ENCODE measurements at regions not wholly inside any gene's neighbourhood (a gene's known extent, or its start where the extent isn't known, plus 50 kb on each side); places are given as distances from the start of the nearest gene placed in this dataset.
"Not testable (repeated sequence)": the region's sequence is repeated elsewhere in the genome, so short reads cannot be mapped to it uniquely, and the experiment has no call there.

GRCh38 chr21:28483301-28484035 is 509.2 kb downstream of the LTN1 start:
- intact Hi-C loops (cut with DNase I), result no loop called here
- TF ChIP-seq POLR2AphosphoS5 (IDR thresholded peaks at IDR 0.05; ENCODE audit: insufficient read depth in 1 of 2, low read depth in 1 of 2), result no peak
- TF ChIP-seq CTCF (IDR thresholded peaks at IDR 0.05), result no peak
- TF ChIP-seq POLR2A (IDR thresholded peaks at IDR 0.05), result no peak
- no peak overlapping the region for H3K27ac ChIP-seq

GRCh38 chr21:28482657-28483056 is 510.0 kb downstream of the LTN1 start:
- Histone ChIP-seq H3K9me3 (no peaks in the 10 kb centered on the region), H3K27me3 (no peaks in the 10 kb centered on the region), H3K4me3 (no peak overlapping the region), H3K4me1 (peaks cover 19% of the 10 kb centered on the region), H3K27ac (no peak overlapping the region), H3K36me3 (no peaks in the 10 kb centered on the region)
- TF ChIP-seq POLR2A (IDR thresholded peaks at IDR 0.05) (no peak), POLR2AphosphoS5 (IDR thresholded peaks at IDR 0.05; ENCODE audit: insufficient read depth in 1 of 2, low read depth in 1 of 2) (no peak), CTCF (IDR thresholded peaks at IDR 0.05) (no peak)
- intact Hi-C loops (cut with DNase I), result no loop called here
- no peak for DNase-seq (ENCODE audit: extremely low spot score in 2 of 2)

More at GRCh38 chr21:28483301-28484035, 509.2 kb downstream of the LTN1 start:
- Histone ChIP-seq H3K27me3 (no peaks in the 10 kb centered on the region), H3K9me3 (no peaks in the 10 kb centered on the region), H3K36me3 (no peaks in the 10 kb centered on the region), H3K4me3 (no peak overlapping the region), H3K4me1 (peaks cover 19% of the 10 kb centered on the region)
- DNase-seq (ENCODE audit: extremely low spot score in 2 of 2), result no peak

- intact Hi-C loops (cut with DNase I), result no loop called here
- Histone ChIP-seq H3K27me3 (no peaks in the 10 kb centered on the region), H3K36me3 (no peaks in the 10 kb centered on the region), H3K4me3 (no peak overlapping the region), H3K9me3 (no peaks in the 10 kb centered on the region), H3K27ac (no peak overlapping the region), H3K4me1 (peaks cover 19% of the 10 kb centered on the region)
- TF ChIP-seq POLR2AphosphoS5 (IDR thresholded peaks at IDR 0.05; ENCODE audit: insufficient read depth in 1 of 2, low read depth in 1 of 2) (no peak), POLR2A (IDR thresholded peaks at IDR 0.05) (no peak), CTCF (IDR thresholded peaks at IDR 0.05) (no peak)
- no peak for DNase-seq (ENCODE audit: extremely low spot score in 2 of 2)
Measured at GRCh38 chr21:28480470-28480869, 512.2 kb downstream of the LTN1 start.

GRCh38 chr21:28473530-28474220 is 519.0 kb downstream of the LTN1 start:
- Histone ChIP-seq H3K4me1 (peaks cover 7% of the 10 kb centered on the region), H3K9me3 (no peaks in the 10 kb centered on the region), H3K27me3 (no peaks in the 10 kb centered on the region), H3K4me3 (no peak overlapping the region), H3K27ac (peak overlapping the region; percentile 16), H3K36me3 (no peaks in the 10 kb centered on the region)
- TF ChIP-seq POLR2A (IDR thresholded peaks at IDR 0.05) (no peak), CTCF (IDR thresholded peaks at IDR 0.05) (no peak)
- no peak for DNase-seq (ENCODE audit: extremely low spot score in 2 of 2)
- intact Hi-C loops (cut with DNase I), result no loop called here

- H3K27ac ChIP-seq; H3K4me1 ChIP-seq; H3K36me3 ChIP-seq; H3K9me3 ChIP-seq; H3K27me3 ChIP-seq; H3K4me3 ChIP-seq; DNase-seq (ENCODE audit: extremely low spot score in 2 of 2); intact Hi-C loops (cut with DNase I): not testable (repeated sequence)
Measured at GRCh38 chr21:28472543-28472942, 520.1 kb downstream of the LTN1 start.

Measured in vagina (tissue), 2 donors.